ENCODE measurements at regions not wholly inside any gene's neighbourhood (a gene's known extent, or its start where the extent isn't known, plus 50 kb on each side); places are given as distances from the start of the nearest gene placed in this dataset.

DNA sequence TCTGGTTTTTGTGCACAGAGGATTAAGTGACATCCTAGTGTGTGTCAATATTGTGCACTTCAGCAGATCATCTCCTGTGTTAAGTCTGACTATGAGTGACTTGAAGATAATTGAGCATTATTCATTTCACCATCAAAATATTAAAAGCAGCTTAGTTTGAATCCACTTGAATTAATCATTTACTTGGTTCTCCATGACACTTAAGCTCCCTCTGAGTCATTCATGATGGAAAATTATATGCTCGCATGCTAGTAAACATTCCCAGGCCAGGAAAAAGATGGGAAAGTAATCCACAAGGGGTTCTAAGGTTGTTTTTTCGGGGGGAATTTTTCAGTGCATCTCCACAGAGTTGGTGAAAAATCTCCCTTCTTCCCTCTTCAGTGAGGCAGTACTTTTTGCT, 97.2 kb upstream of the EOLA2 start:
- TF ChIP-seq, protein P1, sequence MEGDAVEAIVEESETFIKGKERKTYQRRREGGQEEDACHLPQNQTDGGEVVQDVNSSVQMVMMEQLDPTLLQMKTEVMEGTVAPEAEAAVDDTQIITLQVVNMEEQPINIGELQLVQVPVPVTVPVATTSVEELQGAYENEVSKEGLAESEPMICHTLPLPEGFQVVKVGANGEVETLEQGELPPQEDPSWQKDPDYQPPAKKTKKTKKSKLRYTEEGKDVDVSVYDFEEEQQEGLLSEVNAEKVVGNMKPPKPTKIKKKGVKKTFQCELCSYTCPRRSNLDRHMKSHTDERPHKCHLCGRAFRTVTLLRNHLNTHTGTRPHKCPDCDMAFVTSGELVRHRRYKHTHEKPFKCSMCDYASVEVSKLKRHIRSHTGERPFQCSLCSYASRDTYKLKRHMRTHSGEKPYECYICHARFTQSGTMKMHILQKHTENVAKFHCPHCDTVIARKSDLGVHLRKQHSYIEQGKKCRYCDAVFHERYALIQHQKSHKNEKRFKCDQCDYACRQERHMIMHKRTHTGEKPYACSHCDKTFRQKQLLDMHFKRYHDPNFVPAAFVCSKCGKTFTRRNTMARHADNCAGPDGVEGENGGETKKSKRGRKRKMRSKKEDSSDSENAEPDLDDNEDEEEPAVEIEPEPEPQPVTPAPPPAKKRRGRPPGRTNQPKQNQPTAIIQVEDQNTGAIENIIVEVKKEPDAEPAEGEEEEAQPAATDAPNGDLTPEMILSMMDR (IDR thresholded peaks at IDR 0.05), result no peak
- TF ChIP-seq POLR2A (IDR thresholded peaks at IDR 0.05) (no peak), POLR2AphosphoS5 (IDR thresholded peaks at IDR 0.05; ENCODE audit: insufficient read depth in 1 of 2, low read depth in 1 of 2) (no peak)
